Thymus (tissue), 11 donors: ENCODE measurements at regions not wholly inside any gene's neighbourhood (a gene's known extent, or its start where the extent isn't known, plus 50 kb on each side); places are given as distances from the start of the nearest gene placed in this dataset.

ENCODE experiments used
- DNase-seq, 9 donors: peaks; one replicate each; pipeline ENCODE4 v3.0.0-alpha.2; 2013; ENCODE audit warnings: low spot score in 9 of 9, low read depth in 6 of 9, missing footprints in 1 of 9
- H3K27ac ChIP-seq, 2 donors: one replicate each; pipeline ENCODE4 v1.5.1; 2013; ENCODE audit warnings: control low read depth in 1 of 2, low read depth in 1 of 2, low read length in 1 of 2, mild to moderate bottlenecking in 1 of 2, moderate library complexity in 1 of 2
- H3K27me3 ChIP-seq, 2 donors: one replicate each; pipeline ENCODE4 v1.5.1; 2013; ENCODE audit warnings: low read length in 1 of 2; ENCODE audit not compliant: control insufficient read depth in 2 of 2, insufficient read depth in 1 of 2
- H3K36me3 ChIP-seq, 2 donors: one replicate each; pipeline ENCODE4 v1.5.1; 2013; ENCODE audit warnings: low read length in 1 of 2, mild to moderate bottlenecking in 1 of 2, moderate library complexity in 1 of 2; ENCODE audit not compliant: control insufficient read depth in 2 of 2, insufficient read depth in 2 of 2
- H3K4me1 ChIP-seq, 2 donors: one replicate each; pipeline ENCODE4 v1.5.1; 2013; ENCODE audit warnings: low read length in 2 of 2; ENCODE audit not compliant: control insufficient read depth in 2 of 2, insufficient read depth in 2 of 2
- H3K4me3 ChIP-seq, 2 donors: one replicate each; pipeline ENCODE4 v1.5.1; 2013; ENCODE audit warnings: low read length in 2 of 2, control low read depth in 1 of 2, mild to moderate bottlenecking in 1 of 2
- H3K9me3 ChIP-seq, 2 donors: one replicate each; pipeline ENCODE4 v1.5.1; 2013; ENCODE audit warnings: low read length in 1 of 2, mild to moderate bottlenecking in 1 of 2; ENCODE audit not compliant: control insufficient read depth in 2 of 2, insufficient read depth in 1 of 2
- WGBS: extraction: QIAGEN DNeasy Blood & Tissue Kit; methylation state at CpG from one replicate; pipeline ENCODE4 v1.1.7; 2013; 5-methylcytosine and 5-hydroxymethylcytosine counted together
- donor health status: healthy.

DNA sequence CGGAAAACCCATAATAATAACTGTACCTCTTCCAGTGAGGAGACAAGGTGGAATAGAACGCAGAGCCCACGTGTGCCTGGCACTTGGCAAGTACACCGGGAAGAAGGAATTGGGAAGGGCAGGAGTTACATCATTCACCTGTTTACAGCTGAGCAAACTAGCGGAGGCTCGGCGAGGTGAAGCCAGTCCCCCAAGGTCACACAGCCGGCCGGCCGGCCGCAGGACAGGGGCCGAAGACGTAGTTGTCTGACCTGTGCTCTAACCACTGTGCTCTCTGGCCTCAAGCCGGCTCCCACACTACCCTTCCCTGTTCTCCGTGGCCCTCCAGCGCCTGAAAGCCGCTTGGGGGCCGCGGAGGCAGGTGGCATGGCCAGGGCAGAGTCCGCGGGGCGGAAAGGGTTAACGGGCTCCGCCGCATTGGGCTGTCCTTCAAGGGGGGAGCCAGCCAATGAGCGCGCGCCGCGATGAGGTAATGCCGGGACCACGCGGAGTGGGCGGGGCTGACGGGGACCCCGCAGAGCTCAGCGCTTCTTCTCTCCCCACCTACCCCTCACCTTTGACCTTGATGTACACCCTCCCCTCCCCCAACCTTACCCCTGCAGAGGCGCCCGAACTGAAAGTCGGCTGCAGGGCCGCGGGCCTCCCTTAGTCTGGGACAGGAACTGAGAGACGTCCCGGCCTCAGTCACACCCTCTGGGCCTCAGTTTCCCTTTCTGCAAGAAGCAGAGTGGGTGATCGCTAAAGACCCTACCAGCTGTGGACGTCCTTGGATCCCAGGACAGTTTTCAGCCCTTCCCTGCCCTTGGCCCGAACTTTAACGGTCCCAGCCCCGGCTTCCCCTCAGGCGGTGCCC, 125.1 kb downstream of the C9orf50 start:
- Histone ChIP-seq H3K27ac (peak overlapping the region; percentile 59 to 79), H3K36me3 (no peaks in the 10 kb centered on the region), H3K4me1 (peaks cover 4 to 55% of the 10 kb centered on the region in 2 donors), H3K27me3 (peaks cover 0 to 57% of the 10 kb centered on the region in 2 donors), H3K4me3 (peak overlapping the region; percentile 37 to 45), H3K9me3 (peaks cover 0 to 3% of the 10 kb centered on the region in 2 donors)
- DNase-seq = peak in 8 of 9 donors; percentile 49 to 84 (median 68)
- 25% methylated on average over 50 of the region's 50 CpGs for WGBS

DNA sequence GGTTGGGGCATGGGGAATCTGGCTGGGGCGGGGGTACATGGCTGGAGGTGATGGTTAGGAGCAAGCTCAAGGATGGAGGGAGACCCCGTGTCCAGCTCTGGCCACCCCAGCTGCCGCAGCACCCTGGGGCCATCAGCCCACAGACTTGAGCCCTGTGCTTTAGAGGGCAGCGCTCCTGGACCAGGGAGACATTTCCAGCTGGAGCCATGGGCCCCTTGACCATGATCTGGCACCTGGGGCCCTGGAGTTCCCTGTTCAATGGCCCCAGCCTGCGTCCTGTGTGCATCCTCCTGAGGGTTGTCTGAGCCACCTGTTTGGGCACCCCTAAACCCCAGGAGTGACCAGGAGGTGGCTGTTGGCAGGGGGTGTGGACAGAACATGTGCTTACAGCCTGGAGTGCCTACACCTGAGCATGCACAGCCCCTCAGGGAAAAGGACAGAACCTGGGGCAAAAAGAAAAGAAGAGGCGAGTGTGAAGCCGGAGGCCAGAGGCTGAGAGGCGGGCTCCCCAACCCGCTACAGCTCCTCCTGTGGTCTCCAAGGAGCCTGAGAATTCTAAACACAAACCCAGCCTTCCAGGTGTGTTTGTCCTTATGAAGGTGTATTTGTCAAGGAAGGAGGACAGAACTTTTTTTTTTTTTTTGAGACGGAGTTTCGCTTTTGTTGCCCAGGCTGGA, 126.7 kb downstream of the C9orf50 start:
- WGBS = 96% methylated on average over 11 of the region's 11 CpGs
- peaks cover 0 to 2% of the 10 kb centered on the region in 2 donors for H3K36me3 ChIP-seq
- no peak overlapping the region for H3K4me3 ChIP-seq
- H3K27me3 ChIP-seq = peaks cover 3 to 73% of the 10 kb centered on the region in 2 donors
- H3K9me3 ChIP-seq = peaks cover 0 to 3% of the 10 kb centered on the region in 2 donors
- peak overlapping the region in 1 of 2 donors; percentile 31 for H3K27ac ChIP-seq
- peaks cover 4 to 65% of the 10 kb centered on the region in 2 donors for H3K4me1 ChIP-seq
- DNase-seq = no peak

DNA sequence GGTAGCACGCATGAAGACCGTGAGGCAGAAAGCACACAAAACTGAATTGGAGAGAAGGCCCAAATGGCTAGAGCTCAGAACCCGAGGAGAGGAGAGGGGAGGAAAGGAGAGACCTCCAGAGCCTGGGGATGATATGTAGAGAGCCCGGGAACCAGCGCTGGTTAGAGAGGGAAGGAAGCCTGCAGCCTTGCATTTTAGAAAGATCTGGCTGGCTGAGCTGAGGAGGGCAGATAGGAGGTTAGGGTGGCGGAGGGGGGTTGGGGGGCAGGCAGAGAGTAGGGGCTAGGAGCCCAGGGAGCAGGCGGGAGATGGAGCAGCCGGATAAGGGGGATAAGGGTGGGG, 127.2 kb downstream of the C9orf50 start:
- Histone ChIP-seq H3K9me3 (peaks cover 0 to 3% of the 10 kb centered on the region in 2 donors), H3K4me1 (peaks cover 4 to 70% of the 10 kb centered on the region in 2 donors), H3K36me3 (peaks cover 0 to 2% of the 10 kb centered on the region in 2 donors), H3K27ac (no peak overlapping the region), H3K4me3 (no peak overlapping the region), H3K27me3 (peaks cover 3 to 78% of the 10 kb centered on the region in 2 donors)
- DNase-seq = no peak
- WGBS = 95% methylated on average over 8 of the region's 8 CpGs

DNA sequence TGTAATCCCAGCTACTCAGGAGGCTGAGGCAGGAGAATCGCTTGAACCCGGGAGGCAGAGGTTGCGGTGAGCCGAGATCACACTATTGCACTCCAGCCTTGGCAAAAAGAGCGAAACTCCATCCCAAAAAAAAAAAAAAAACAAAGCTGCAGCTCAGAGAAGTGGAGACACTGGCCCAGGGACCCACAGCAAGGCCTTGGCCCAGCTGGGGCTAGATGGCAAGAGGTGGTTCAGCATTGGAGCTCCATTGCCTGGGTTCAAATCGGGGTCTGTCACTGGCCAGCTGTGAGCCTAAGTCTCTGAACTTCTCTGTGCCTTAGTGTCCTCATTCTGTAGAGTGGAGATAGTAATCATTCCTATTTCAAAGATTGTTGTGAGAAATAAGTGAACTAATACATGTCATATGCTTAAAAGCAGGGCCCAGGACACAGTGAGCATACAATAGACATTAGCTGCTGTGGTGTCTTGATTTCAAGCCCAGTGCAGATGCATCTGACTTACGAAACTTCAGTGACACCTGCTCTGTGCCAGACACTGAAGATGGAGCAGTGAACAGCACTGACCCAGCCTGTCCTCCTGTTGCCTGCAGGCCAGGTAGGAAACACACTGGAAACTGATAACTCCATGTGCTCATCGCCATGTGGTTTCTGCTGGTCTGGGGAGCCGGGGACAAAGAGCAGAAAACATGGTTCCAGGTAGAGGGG, 127.7 kb downstream of the C9orf50 start:
- DNase-seq = no peak
- peaks cover 4 to 73% of the 10 kb centered on the region in 2 donors for H3K4me1 ChIP-seq
- H3K27ac ChIP-seq = no peak overlapping the region
- H3K9me3 ChIP-seq = peaks cover 0 to 3% of the 10 kb centered on the region in 2 donors
- WGBS = 93% methylated on average over 9 of the region's 9 CpGs
- peaks cover 0 to 2% of the 10 kb centered on the region in 2 donors for H3K36me3 ChIP-seq
- no peak overlapping the region for H3K4me3 ChIP-seq
- H3K27me3 ChIP-seq = peaks cover 6 to 84% of the 10 kb centered on the region in 2 donors

DNA sequence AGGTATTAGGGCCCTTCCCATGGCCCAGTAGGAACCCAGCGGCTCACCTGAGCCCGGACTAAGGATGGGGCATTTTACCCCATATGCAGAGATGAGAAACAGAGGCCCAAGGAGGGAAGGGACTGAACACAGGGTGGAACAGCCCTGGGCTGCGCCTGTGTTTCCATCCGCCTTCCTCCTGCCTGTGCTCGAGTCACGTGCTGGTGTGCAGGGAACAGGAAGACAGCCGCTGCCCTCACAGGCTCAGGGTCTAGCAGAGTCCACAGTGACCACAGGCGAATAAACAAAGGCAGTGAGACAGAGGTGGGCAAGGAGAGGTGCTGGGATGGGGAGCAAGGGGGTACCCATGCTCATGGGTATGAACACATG, 129.4 kb downstream of the C9orf50 start:
- Histone ChIP-seq H3K36me3 (peaks cover 0 to 2% of the 10 kb centered on the region in 2 donors), H3K9me3 (peaks cover 0 to 3% of the 10 kb centered on the region in 2 donors), H3K27me3 (peaks cover 12 to 89% of the 10 kb centered on the region in 2 donors), H3K4me1 (peaks cover 6 to 72% of the 10 kb centered on the region in 2 donors), H3K4me3 (no peak overlapping the region), H3K27ac (no peak overlapping the region)
- WGBS = 79% methylated on average over 8 of the region's 8 CpGs
- DNase-seq = no peak

DNA sequence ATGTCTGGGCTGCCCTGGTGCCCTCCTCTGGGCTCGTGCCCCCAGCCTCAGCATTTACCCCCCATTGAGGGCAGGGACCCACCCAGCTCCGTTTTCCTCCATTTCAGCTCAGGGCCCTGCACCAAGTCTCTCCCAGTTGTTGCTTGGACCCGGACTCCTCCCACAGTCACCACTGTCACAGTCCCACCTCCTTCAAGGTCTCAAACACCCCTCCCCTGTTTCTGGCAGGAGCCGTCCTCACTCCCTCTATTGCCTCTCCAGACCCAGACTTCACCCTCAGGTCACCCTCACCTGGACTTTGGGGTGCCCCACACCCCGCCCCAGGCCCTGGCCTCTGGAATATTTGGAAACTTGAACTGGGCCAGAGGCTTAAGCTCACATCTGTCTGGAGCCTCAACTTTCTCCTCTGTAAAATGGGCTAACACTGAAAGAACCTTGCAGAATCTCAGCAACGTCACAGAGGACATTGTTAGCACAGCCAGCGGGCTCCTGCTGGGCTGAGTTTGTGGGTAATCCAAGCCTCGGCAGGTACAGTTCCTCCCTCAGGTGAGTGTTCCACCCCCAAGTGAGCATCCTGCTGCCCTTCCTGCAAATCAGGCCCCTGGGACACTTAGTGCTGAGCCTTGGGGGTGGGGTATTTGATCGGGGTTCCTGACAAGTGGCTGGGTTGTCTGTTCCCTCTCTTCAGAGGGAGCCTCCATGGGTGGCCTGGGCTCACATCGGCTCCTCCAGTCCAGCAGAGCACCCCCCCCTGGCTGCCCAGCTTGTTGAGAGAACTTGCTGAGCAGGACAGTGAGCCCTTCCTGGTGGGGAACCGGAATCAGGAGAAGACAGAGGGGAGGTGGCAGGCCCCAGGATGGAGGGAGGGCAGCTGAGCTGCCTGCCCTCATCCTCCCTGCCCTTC, 130.1 kb downstream of the C9orf50 start:
- H3K27me3 ChIP-seq = peaks cover 12 to 89% of the 10 kb centered on the region in 2 donors
- no peak for DNase-seq
- 86% methylated on average over 11 of the region's 11 CpGs for WGBS
- peaks cover 0 to 3% of the 10 kb centered on the region in 2 donors for H3K9me3 ChIP-seq
- H3K4me3 ChIP-seq = no peak overlapping the region
- H3K4me1 ChIP-seq = peaks cover 3 to 69% of the 10 kb centered on the region in 2 donors
- peak overlapping the region in 1 of 2 donors; percentile 46 for H3K27ac ChIP-seq
- peaks cover 0 to 2% of the 10 kb centered on the region in 2 donors for H3K36me3 ChIP-seq

DNA sequence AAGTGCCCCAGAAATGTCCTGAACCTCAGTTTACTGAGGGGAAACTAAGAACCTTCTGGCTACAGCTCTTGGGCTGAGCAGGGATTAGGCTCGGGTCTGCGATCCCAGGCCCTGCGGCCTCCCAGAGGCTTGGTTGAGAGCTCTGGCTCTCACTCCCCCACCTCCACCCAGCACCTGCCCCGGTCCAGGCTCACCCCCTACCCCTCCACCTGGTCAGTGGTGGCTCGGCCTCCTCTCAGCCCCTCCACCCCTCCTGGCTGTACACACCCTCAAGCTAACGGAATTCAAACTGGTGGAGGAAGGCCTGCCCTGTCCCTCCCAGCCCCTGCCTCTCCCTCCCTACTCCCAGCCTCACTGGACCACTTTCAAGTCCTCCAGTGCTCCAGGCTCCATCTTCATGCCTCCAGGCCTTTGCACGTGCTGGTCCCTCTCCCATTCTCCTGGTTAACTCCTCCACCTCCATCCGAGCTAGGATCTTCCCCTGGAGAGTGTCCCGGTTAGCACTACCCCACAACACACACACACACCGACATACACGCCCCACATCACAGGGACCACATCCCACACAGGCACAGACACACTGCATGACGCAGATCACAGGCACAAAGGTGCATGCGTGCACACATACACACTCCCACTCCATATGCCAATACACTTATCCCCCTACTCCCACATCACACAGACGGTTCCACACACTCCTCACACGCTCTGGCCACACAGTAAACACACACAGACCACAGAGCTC, 130.9 kb downstream of the C9orf50 start:
- H3K27ac ChIP-seq = peak overlapping the region; percentile 71 to 80
- H3K4me3 ChIP-seq = peak overlapping the region; percentile 8 to 39
- peaks cover 17 to 89% of the 10 kb centered on the region in 2 donors for H3K27me3 ChIP-seq
- WGBS = 55% methylated on average over 15 of the region's 15 CpGs
- peaks cover 0 to 2% of the 10 kb centered on the region in 2 donors for H3K36me3 ChIP-seq
- no peaks in the 10 kb centered on the region for H3K9me3 ChIP-seq
- peaks cover 3 to 62% of the 10 kb centered on the region in 2 donors for H3K4me1 ChIP-seq
- peak in 3 of 9 donors; percentile 49 to 78 (median 61) for DNase-seq
